Astrocyte (in vitro differentiated cells and primary cell): ENCODE measurements at regions not wholly inside any gene's neighbourhood (a gene's known extent, or its start where the extent isn't known, plus 50 kb on each side); places are given as distances from the start of the nearest gene placed in this dataset.

Experiments used
- DNase-seq: peaks from one replicate; pipeline ENCODE4 v3.0.0-alpha.2; 2010; ENCODE audit warnings: low read depth
- FAIRE-seq: peaks from 2 replicates; lab custom pipeline; 2011; peaks lifted over from hg19 to GRCh38; lab: Jason Lieb, UNC
- H2AFZ ChIP-seq: 2 replicates; pipeline ENCODE4 v1.6.0; 2012; ENCODE audit warnings: low read depth, low read length, inconsistent platforms
- H3K27ac ChIP-seq: 2 replicates; pipeline ENCODE4 v1.5.1; 2011; ENCODE audit warnings: low read depth, low read length, inconsistent platforms
- H3K27me3 ChIP-seq: 2 replicates; pipeline ENCODE4 v1.6.0; 2011; ENCODE audit warnings: low read length, inconsistent platforms; ENCODE audit not compliant: insufficient read depth
- H3K36me3 ChIP-seq: 2 replicates; pipeline ENCODE4 v1.5.1; 2011; ENCODE audit warnings: low read length, inconsistent platforms; ENCODE audit not compliant: insufficient read depth
- H3K4me1 ChIP-seq: 2 replicates; pipeline ENCODE4 v1.5.1; 2011; ENCODE audit warnings: low read length, inconsistent platforms; ENCODE audit not compliant: insufficient read depth
- H3K4me2 ChIP-seq: 2 replicates; pipeline ENCODE4 v1.6.0; 2012; ENCODE audit warnings: low read length, inconsistent platforms
- H3K4me3 ChIP-seq: 2 replicates; pipeline ENCODE4 v1.5.1; 2011; ENCODE audit warnings: low read depth, mild to moderate bottlenecking, low read length, inconsistent platforms; ENCODE audit not compliant: insufficient read depth
- H3K79me2 ChIP-seq: 2 replicates; pipeline ENCODE4 v1.6.0; 2012; ENCODE audit warnings: mild to moderate bottlenecking, low read length, inconsistent platforms; ENCODE audit not compliant: insufficient read depth
- H3K9ac ChIP-seq: 2 replicates; pipeline ENCODE4 v1.6.0; 2012; ENCODE audit warnings: mild to moderate bottlenecking, low read length, inconsistent platforms
- H3K9me3 ChIP-seq: 2 replicates; pipeline ENCODE4 v1.5.1; 2012; ENCODE audit warnings: low read depth, mild to moderate bottlenecking, low read length, inconsistent platforms; ENCODE audit not compliant: insufficient read depth
- H4K20me1 ChIP-seq: 2 replicates; pipeline ENCODE4 v1.6.0; 2012; ENCODE audit warnings: low read length, inconsistent platforms; ENCODE audit not compliant: insufficient read depth
- H3K27ac Mint-ChIP-seq: one replicate; pipeline ENCODE4 v1.8.0; 2021; ENCODE audit warnings: mild to moderate bottlenecking, mixed read lengths; ENCODE audit not compliant: unreplicated experiment
- H3K27me3 Mint-ChIP-seq: one replicate; pipeline ENCODE4 v1.8.0; 2021; ENCODE audit warnings: low read depth, mixed read lengths; ENCODE audit not compliant: unreplicated experiment
- H3K36me3 Mint-ChIP-seq: one replicate; pipeline ENCODE4 v1.8.0; 2021; ENCODE audit warnings: low read depth, mixed read lengths; ENCODE audit not compliant: unreplicated experiment
- H3K4me1 Mint-ChIP-seq: one replicate; pipeline ENCODE4 v1.8.0; 2021; ENCODE audit warnings: low read depth, mixed read lengths; ENCODE audit not compliant: unreplicated experiment
- H3K4me3 Mint-ChIP-seq: one replicate; pipeline ENCODE4 v1.8.0; 2021; ENCODE audit warnings: mild to moderate bottlenecking, moderate library complexity, mixed read lengths; ENCODE audit not compliant: unreplicated experiment
- H3K9me3 Mint-ChIP-seq: one replicate; pipeline ENCODE4 v1.8.0; 2021; ENCODE audit warnings: mild to moderate bottlenecking, mixed read lengths; ENCODE audit not compliant: unreplicated experiment
- EZH2 ChIP-seq: IDR thresholded peaks from 2 replicates; pipeline ENCODE4 v1.6.1; 2012; ENCODE audit warnings: mild to moderate bottlenecking, low read length, inconsistent platforms; ENCODE audit not compliant: insufficient read depth
- TF ChIP-seq, protein P1 (sequence below): IDR thresholded peaks from 2 replicates; pipeline ENCODE4 v1.5.1; 2011; ENCODE audit warnings: low read depth, mild to moderate bottlenecking, inconsistent platforms, low read length, moderate library complexity; ENCODE audit not compliant: insufficient read depth

DNA sequence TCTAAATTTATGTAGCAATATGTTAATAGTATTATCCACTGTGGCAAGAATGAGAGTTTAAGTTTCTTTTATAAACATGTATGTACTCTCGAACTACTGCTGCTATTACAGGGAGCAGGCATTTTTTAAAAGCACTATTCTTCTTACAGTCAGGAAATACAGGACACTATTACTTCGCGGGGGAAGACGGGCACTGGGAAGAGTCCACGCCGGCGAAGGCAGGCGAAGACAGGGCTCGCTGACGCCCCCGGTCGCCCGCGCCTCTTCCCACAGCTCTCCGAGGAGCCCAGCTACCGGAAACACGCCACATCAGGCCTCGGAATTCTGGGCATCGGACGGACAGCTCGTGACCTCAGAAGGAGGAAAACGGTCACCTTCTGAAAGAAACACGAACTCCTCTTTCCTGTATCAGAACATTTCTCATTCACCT, 90.2 kb downstream of the FAM161A start:
- Histone ChIP-seq H3K4me3 (peak overlapping the region; percentile 72), H4K20me1 (no peaks in the 10 kb centered on the region), H3K9ac (peak overlapping the region; percentile 99), H3K27ac (peak overlapping the region; percentile 99), H2AFZ (peak overlapping the region; percentile 72), H3K79me2 (peaks cover 3% of the 10 kb centered on the region), H3K4me2 (peak overlapping the region; percentile 85), H3K27me3 (no peaks in the 10 kb centered on the region), H3K9me3 (no peaks in the 10 kb centered on the region), H3K4me1 (peaks cover 12% of the 10 kb centered on the region), H3K36me3 (no peaks in the 10 kb centered on the region)
- TF ChIP-seq, protein P1, sequence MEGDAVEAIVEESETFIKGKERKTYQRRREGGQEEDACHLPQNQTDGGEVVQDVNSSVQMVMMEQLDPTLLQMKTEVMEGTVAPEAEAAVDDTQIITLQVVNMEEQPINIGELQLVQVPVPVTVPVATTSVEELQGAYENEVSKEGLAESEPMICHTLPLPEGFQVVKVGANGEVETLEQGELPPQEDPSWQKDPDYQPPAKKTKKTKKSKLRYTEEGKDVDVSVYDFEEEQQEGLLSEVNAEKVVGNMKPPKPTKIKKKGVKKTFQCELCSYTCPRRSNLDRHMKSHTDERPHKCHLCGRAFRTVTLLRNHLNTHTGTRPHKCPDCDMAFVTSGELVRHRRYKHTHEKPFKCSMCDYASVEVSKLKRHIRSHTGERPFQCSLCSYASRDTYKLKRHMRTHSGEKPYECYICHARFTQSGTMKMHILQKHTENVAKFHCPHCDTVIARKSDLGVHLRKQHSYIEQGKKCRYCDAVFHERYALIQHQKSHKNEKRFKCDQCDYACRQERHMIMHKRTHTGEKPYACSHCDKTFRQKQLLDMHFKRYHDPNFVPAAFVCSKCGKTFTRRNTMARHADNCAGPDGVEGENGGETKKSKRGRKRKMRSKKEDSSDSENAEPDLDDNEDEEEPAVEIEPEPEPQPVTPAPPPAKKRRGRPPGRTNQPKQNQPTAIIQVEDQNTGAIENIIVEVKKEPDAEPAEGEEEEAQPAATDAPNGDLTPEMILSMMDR: peak; percentile 3
- no peak for TF ChIP-seq EZH2
- no peaks in the 10 kb centered on the region for H3K27me3 Mint-ChIP-seq
- H3K4me3 Mint-ChIP-seq: peak overlapping the region; percentile 94
- H3K27ac Mint-ChIP-seq: peak overlapping the region; percentile 100
- H3K36me3 Mint-ChIP-seq: peaks cover 1% of the 10 kb centered on the region
- FAIRE-seq (no peak), DNase-seq (peak; percentile 85)
- peaks cover 7% of the 10 kb centered on the region for H3K4me1 Mint-ChIP-seq
- peaks cover 3% of the 10 kb centered on the region for H3K9me3 Mint-ChIP-seq

DNA sequence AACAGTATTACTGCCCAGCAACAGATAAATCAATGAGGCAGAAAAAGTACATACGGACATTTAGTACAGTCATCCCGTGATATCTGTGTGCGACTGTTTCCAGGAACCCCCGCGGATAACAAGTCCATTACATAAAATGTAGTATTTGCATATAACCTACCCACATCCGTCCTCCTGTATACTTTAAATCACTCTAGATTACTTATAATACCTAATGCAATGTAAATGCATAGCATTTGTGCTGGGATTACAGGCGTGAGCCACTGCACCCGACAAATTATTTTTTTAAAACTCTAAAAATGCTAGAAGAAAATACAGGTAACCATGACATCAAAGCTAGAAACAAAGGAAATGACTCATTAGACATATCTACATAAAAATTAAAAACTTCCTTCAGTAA, 91.6 kb downstream of the FAM161A start:
- Histone ChIP-seq H3K27me3 (no peaks in the 10 kb centered on the region), H4K20me1 (no peaks in the 10 kb centered on the region), H3K4me1 (peaks cover 12% of the 10 kb centered on the region), H2AFZ (no peak overlapping the region), H3K79me2 (peaks cover 3% of the 10 kb centered on the region), H3K9ac (no peak overlapping the region), H3K9me3 (no peaks in the 10 kb centered on the region), H3K36me3 (no peaks in the 10 kb centered on the region), H3K27ac (no peak overlapping the region), H3K4me3 (no peak overlapping the region), H3K4me2 (no peak overlapping the region)
- H3K9me3 Mint-ChIP-seq: peaks cover 4% of the 10 kb centered on the region
- H3K36me3 Mint-ChIP-seq: peaks cover 1% of the 10 kb centered on the region
- no peak for TF ChIP-seq EZH2
- TF ChIP-seq, protein P1: no peak
- peaks cover 7% of the 10 kb centered on the region for H3K4me1 Mint-ChIP-seq
- no peaks in the 10 kb centered on the region for H3K27me3 Mint-ChIP-seq
- no peak for FAIRE-seq
- H3K4me3 Mint-ChIP-seq: peak overlapping the region; percentile 72
- H3K27ac Mint-ChIP-seq: peak overlapping the region; percentile 53
- no peak for DNase-seq

DNA sequence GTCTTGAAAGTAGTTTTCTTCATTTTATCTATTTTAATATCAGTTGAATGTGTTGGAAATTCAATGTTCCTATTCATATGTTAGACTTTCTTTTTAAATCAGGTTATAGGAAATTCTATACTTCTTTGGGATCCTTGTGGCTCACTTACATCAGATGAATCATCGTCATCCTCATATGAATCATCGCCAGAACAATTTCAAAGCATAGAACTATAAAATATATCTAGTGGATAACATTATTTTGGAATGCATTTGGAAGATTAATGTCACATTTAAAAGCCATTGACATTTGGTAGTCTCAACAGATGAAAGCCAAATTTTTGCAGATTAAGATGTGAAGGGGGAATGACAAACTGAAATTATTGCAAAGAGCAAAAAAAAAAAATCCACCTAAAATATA, 94.1 kb downstream of the FAM161A start:
- H3K9me3 ChIP-seq: no peaks in the 10 kb centered on the region
- H3K9ac ChIP-seq: peak overlapping the region; percentile 38
- H2AFZ ChIP-seq: no peak overlapping the region
- Mint-ChIP-seq H3K4me3 (peak overlapping the region; percentile 57), H3K9me3 (peaks cover 10% of the 10 kb centered on the region), H3K4me1 (peaks cover 7% of the 10 kb centered on the region), H3K27ac (peak overlapping the region; percentile 89), H3K27me3 (no peaks in the 10 kb centered on the region), H3K36me3 (peaks cover 3% of the 10 kb centered on the region)
- no peak overlapping the region for H3K4me3 ChIP-seq
- H3K27me3 ChIP-seq: no peaks in the 10 kb centered on the region
- peak; percentile 67 for DNase-seq
- H3K27ac ChIP-seq: no peak overlapping the region
- no peaks in the 10 kb centered on the region for H4K20me1 ChIP-seq
- peak overlapping the region; percentile 21 for H3K4me2 ChIP-seq
- TF ChIP-seq EZH2: no peak
- TF ChIP-seq, protein P1: no peak
- H3K79me2 ChIP-seq: peaks cover 3% of the 10 kb centered on the region
- H3K36me3 ChIP-seq: no peaks in the 10 kb centered on the region
- FAIRE-seq: no peak
- peaks cover 11% of the 10 kb centered on the region for H3K4me1 ChIP-seq
